LNCaP clone FGC (cell line): ENCODE measurements at regions not wholly inside any gene's neighbourhood (a gene's known extent, or its start where the extent isn't known, plus 50 kb on each side); places are given as distances from the start of the nearest gene placed in this dataset.

Experiments
- DNase-seq: peaks from one replicate; pipeline ENCODE4 v3.0.0-alpha.2; 2011; ENCODE audit warnings: low read depth
- H3K4me3 ChIP-seq: 2 replicates; pipeline ENCODE4 v1.5.1; 2011; ENCODE audit warnings: mild to moderate bottlenecking, low read depth, low read length, control low read depth
- CTCF ChIP-seq: IDR thresholded peaks from 2 replicates; pipeline ENCODE4 v1.5.1; 2012; ENCODE audit warnings: mild to moderate bottlenecking; ENCODE audit not compliant: control insufficient read depth, insufficient read depth; ENCODE audit errors: extremely low read depth

GRCh38 chr13:101003566-101003965, 329.0 kb upstream of the TMTC4 start:
- H3K4me3 ChIP-seq = no peak overlapping the region
- no peak for TF ChIP-seq CTCF
- DNase-seq = no peak

- H3K4me3 ChIP-seq = no peak overlapping the region
- no peak for TF ChIP-seq CTCF
- no peak for DNase-seq
Observed at GRCh38 chr13:100989392-100989791, 314.8 kb upstream of the TMTC4 start.

- TF ChIP-seq CTCF = no peak
Observed at GRCh38 chr13:100988921-100989320, 314.3 kb upstream of the TMTC4 start.

GRCh38 chr13:100987948-100988347, 313.4 kb upstream of the TMTC4 start:
- H3K4me3 ChIP-seq = no peak overlapping the region
- no peak for DNase-seq
- TF ChIP-seq CTCF = peak; percentile 66

More at GRCh38 chr13:100988921-100989320, 314.3 kb upstream of the TMTC4 start:
- no peak overlapping the region for H3K4me3 ChIP-seq
- no peak for DNase-seq

- no peak for DNase-seq
- no peak for TF ChIP-seq CTCF
- H3K4me3 ChIP-seq = no peak overlapping the region
Observed at GRCh38 chr13:100986571-100986970, 312.0 kb upstream of the TMTC4 start.

GRCh38 chr13:100984085-100984705, 309.6 kb upstream of the TMTC4 start:
- TF ChIP-seq CTCF = no peak
- H3K4me3 ChIP-seq = no peak overlapping the region
- no peak for DNase-seq

- no peak for TF ChIP-seq CTCF
- no peak overlapping the region for H3K4me3 ChIP-seq
- DNase-seq = no peak
Observed at GRCh38 chr13:100983111-100983510, 308.5 kb upstream of the TMTC4 start.
